Osteocyte (in vitro differentiated cells): ENCODE measurements at regions not wholly inside any gene's neighbourhood (a gene's known extent, or its start where the extent isn't known, plus 50 kb on each side); places are given as distances from the start of the nearest gene placed in this dataset.

Experiments
- DNase-seq: peaks from one replicate; pipeline ENCODE4 v3.0.0; 2021; ENCODE audit warnings: mixed read lengths; ENCODE audit not compliant: unreplicated experiment; ENCODE audit errors: extremely low spot score
- H3K27ac Mint-ChIP-seq: one replicate; pipeline ENCODE4 v1.8.0; 2021; ENCODE audit warnings: mild to moderate bottlenecking, mixed read lengths; ENCODE audit not compliant: unreplicated experiment
- H3K27me3 Mint-ChIP-seq: one replicate; pipeline ENCODE4 v1.8.0; 2021; ENCODE audit warnings: mixed read lengths; ENCODE audit not compliant: unreplicated experiment
- H3K36me3 Mint-ChIP-seq: one replicate; pipeline ENCODE4 v1.8.0; 2021; ENCODE audit warnings: mixed read lengths; ENCODE audit not compliant: unreplicated experiment
- H3K4me1 Mint-ChIP-seq: one replicate; pipeline ENCODE4 v1.8.0; 2021; ENCODE audit warnings: mixed read lengths; ENCODE audit not compliant: unreplicated experiment
- H3K4me3 Mint-ChIP-seq: one replicate; pipeline ENCODE4 v1.8.0; 2021; ENCODE audit warnings: mild to moderate bottlenecking, moderate library complexity, mixed read lengths; ENCODE audit not compliant: unreplicated experiment
- H3K9me3 Mint-ChIP-seq: one replicate; pipeline ENCODE4 v1.8.0; 2021; ENCODE audit warnings: mixed read lengths; ENCODE audit not compliant: unreplicated experiment
- CTCF ChIP-seq: fragments of 200-600 bp; sonication (generic); IDR thresholded peaks from 2 replicates; pipeline ENCODE4 v1.5.0; 2021; ENCODE audit warnings: antibody characterized with exemption, mild to moderate bottlenecking, moderate library complexity

DNA sequence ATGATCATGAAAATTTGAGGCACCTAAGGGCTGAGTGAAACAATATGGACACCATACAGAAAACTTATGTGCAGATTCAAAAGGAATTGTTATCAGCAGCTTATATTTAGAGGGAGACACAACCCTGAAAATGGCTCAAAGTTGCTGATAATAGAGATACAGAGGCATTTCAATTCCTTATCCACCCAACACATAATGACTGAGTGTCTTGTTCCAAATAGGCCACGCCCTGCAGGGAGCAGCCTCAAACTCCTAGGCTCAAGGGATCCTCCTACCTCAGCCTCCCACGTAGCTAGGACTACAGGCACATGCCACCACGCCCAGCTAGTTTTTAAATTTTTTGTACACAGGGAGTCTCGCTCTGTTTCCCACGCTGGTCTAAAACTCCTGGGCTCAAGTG is 79.0 kb downstream of the LBH start:
- Mint-ChIP-seq H3K36me3 (no peaks in the 10 kb centered on the region), H3K4me1 (peaks cover 2% of the 10 kb centered on the region), H3K27me3 (no peaks in the 10 kb centered on the region), H3K27ac (no peak overlapping the region), H3K4me3 (no peak overlapping the region), H3K9me3 (no peaks in the 10 kb centered on the region)
- no peak for DNase-seq
- TF ChIP-seq CTCF = no peak

DNA sequence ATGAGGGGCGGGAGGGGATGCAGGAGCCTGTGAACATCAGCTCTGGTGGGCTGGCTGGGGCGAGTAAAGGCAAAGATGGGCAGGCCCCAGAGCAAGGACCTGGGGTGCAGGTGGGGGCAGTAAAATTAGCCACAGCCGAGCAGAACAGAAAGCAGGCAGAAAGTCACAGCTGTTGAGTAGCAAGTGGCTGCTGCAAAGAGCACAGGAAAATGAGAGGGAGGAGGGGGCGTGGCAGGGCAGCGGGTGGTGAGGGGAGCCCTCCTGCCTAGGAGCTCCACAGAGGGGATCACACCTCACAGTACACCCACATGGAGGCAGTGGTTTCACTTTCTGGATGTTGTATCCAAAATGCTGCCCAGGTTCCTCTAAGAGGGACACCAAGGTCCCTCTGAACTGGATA is 79.6 kb downstream of the LBH start:
- Mint-ChIP-seq H3K36me3 (no peaks in the 10 kb centered on the region), H3K27me3 (no peaks in the 10 kb centered on the region), H3K9me3 (no peaks in the 10 kb centered on the region), H3K4me1 (peaks cover 1% of the 10 kb centered on the region), H3K27ac (no peak overlapping the region), H3K4me3 (no peak overlapping the region)
- TF ChIP-seq CTCF = no peak
- DNase-seq = no peak

GRCh38 chr2:30311711-30312110 is 80.4 kb downstream of the LBH start:
- TF ChIP-seq CTCF = no peak
- Mint-ChIP-seq H3K36me3 (no peaks in the 10 kb centered on the region), H3K4me3 (no peak overlapping the region), H3K9me3 (no peaks in the 10 kb centered on the region), H3K27me3 (no peaks in the 10 kb centered on the region), H3K4me1 (no peaks in the 10 kb centered on the region), H3K27ac (no peak overlapping the region)
- no peak for DNase-seq

DNA sequence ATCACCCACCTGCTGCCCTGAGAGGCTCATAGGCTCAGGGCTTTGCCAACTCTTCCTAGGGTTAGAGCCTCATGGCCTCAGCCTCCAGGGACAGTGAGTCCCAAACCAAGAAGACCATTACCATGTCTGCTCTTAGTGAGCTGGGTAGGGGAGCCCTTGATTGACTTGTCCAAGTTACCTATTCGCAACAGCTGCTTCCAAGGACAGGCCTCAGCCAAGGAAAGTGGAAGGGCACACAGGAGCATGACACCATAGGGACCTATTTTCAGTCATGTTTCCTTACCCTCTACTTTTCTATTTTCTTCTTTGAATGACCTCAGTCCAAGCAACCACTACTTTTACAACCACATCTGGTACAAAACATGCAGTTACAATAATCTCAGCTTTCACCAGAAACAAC is 81.6 kb downstream of the LBH start:
- H3K9me3 Mint-ChIP-seq = no peaks in the 10 kb centered on the region
- no peaks in the 10 kb centered on the region for H3K4me1 Mint-ChIP-seq
- no peak overlapping the region for H3K27ac Mint-ChIP-seq
- H3K27me3 Mint-ChIP-seq = no peaks in the 10 kb centered on the region
- no peak for TF ChIP-seq CTCF
- no peaks in the 10 kb centered on the region for H3K36me3 Mint-ChIP-seq
- no peak for DNase-seq
- no peak overlapping the region for H3K4me3 Mint-ChIP-seq

GRCh38 chr2:30314981-30315380 is 83.6 kb downstream of the LBH start:
- peaks cover 2% of the 10 kb centered on the region for H3K27me3 Mint-ChIP-seq
- no peaks in the 10 kb centered on the region for H3K4me1 Mint-ChIP-seq
- TF ChIP-seq CTCF = no peak
- H3K36me3 Mint-ChIP-seq = no peaks in the 10 kb centered on the region
- H3K27ac Mint-ChIP-seq = no peak overlapping the region
- no peak for DNase-seq
- no peak overlapping the region for H3K4me3 Mint-ChIP-seq
- H3K9me3 Mint-ChIP-seq = no peaks in the 10 kb centered on the region
